HepG2 (cell line): ENCODE measurements at regions not wholly inside any gene's neighbourhood (a gene's known extent, or its start where the extent isn't known, plus 50 kb on each side); places are given as distances from the start of the nearest gene placed in this dataset.

Experiments
- ATAC-seq: fragments of 200-7000 bp; cut with Tn5 transposase; 3 replicates; pipeline ENCODE4 v1.9.1; 2020; ENCODE audit warnings: mild to moderate bottlenecking, moderate library complexity
- BruUV-seq: library from RNA; stranded (reverse); fragments of 400-500 nt; replicated peaks from 2 replicates; lab custom pipeline; 2021; lab: Mats Ljungman, UMichigan
- CTCF ChIA-PET: fragments of 300-600 bp; formaldehyde crosslinking; extraction: SDS; loops from one replicate; lab custom pipeline; 2021; ENCODE audit warnings: low total read pairs, inconsistent platforms, low intra/inter-chr PET ratio; lab: Yijun Ruan, JAX
- POLR2A ChIA-PET: fragments of 350-600 bp; sonication (Branson Sonifier 250); formaldehyde crosslinking; loops from one replicate; lab custom pipeline; 2020; ENCODE audit warnings: antibody characterized with exemption, inconsistent platforms; lab: Yijun Ruan, JAX
- DNase-seq: peaks from one replicate; pipeline ENCODE4 v3.0.0-alpha.2; 2015; ENCODE audit warnings: low spot score
- FAIRE-seq: peaks from 3 replicates; lab custom pipeline; 2011; peaks lifted over from hg19 to GRCh38; lab: Jason Lieb, UNC
- H2AFZ ChIP-seq: one replicate; pipeline ENCODE4 v1.6.1; 2011; ENCODE audit warnings: low read length, inconsistent platforms
- H3K27ac ChIP-seq: fragments of 300-600 bp; 3 replicates; pipeline ENCODE4 v1.8.0; 2011; ENCODE audit warnings: mixed run types, mild to moderate bottlenecking, mixed read lengths, low read length, inconsistent platforms; ENCODE audit not compliant: insufficient read depth; ENCODE audit errors: extremely low read length
- H3K27me3 ChIP-seq, 2 experiments: fragments of 200-600 bp in 1 of 2; 2 replicates in 1 of 2; 3 replicates in 1 of 2; pipeline versions ENCODE4 v1.6.0 to v1.8.0; 2011; ENCODE audit warnings: low read length in 2 of 2, mild to moderate bottlenecking in 2 of 2, moderate library complexity in 2 of 2, inconsistent platforms in 1 of 2; ENCODE audit not compliant: insufficient read depth in 2 of 2, control insufficient read depth in 1 of 2
- H3K36me3 ChIP-seq, 2 experiments: fragments of 200-600 bp in 1 of 2; replicated peaks in 1 of 2; 2 replicates in 1 of 2; 3 replicates in 1 of 2; pipeline versions ENCODE4 v1.5.1 to v1.8.0; 2011; ENCODE audit warnings: low read length in 2 of 2, inconsistent platforms in 1 of 2; ENCODE audit not compliant: insufficient read depth in 2 of 2, control insufficient read depth in 1 of 2
- H3K4me1 ChIP-seq: 2 replicates; pipeline ENCODE4 v1.5.1; 2012; ENCODE audit warnings: low read length, inconsistent platforms; ENCODE audit not compliant: insufficient read depth
- H3K4me2 ChIP-seq: 2 replicates; pipeline ENCODE4 v1.6.0; 2011; ENCODE audit warnings: low read depth, low read length, inconsistent platforms
- H3K4me3 ChIP-seq, 3 experiments: fragments of 200-600 bp in 1 of 3; sonication (generic), shearing (Covaris generic) in 1 of 3; replicated peaks in 1 of 3; 2 replicates each; pipeline ENCODE4 v1.5.1; 2011 to 2016; ENCODE audit warnings: low read length in 3 of 3, inconsistent platforms in 2 of 3, low read depth in 2 of 3, mild to moderate bottlenecking in 2 of 3, control low read depth in 1 of 3, mixed read lengths in 1 of 3; ENCODE audit not compliant: insufficient read depth in 1 of 3
- H3K79me2 ChIP-seq: one replicate; pipeline ENCODE4 v1.6.1; 2011; ENCODE audit warnings: low read length, inconsistent platforms; ENCODE audit not compliant: insufficient read depth
- H3K9ac ChIP-seq: 2 replicates; pipeline ENCODE4 v1.6.0; 2011; ENCODE audit warnings: mild to moderate bottlenecking, low read depth, low read length, inconsistent platforms; ENCODE audit not compliant: insufficient read depth
- H3K9me3 ChIP-seq: 2 replicates; pipeline ENCODE4 v1.5.1; 2012; ENCODE audit warnings: mild to moderate bottlenecking, low read length
- H4K20me1 ChIP-seq: 2 replicates; pipeline ENCODE4 v1.6.0; 2011; ENCODE audit warnings: inconsistent platforms, mild to moderate bottlenecking, low read length, moderate library complexity; ENCODE audit not compliant: insufficient read depth
- AHR ChIP-seq: IDR thresholded peaks from 2 replicates; pipeline ENCODE4 v1.6.1; 2018; ENCODE audit warnings: missing genetic modification reagents, missing compliant biosample characterization
- CAMTA2 ChIP-seq: sonication (generic); formaldehyde crosslinking; IDR thresholded peaks from 2 replicates; pipeline ENCODE4 v1.4.0; 2020; ENCODE audit warnings: mild to moderate bottlenecking, missing genetic modification reagents, borderline replicate concordance
- GABPA ChIP-seq, 2 experiments: IDR thresholded peaks; 2 replicates each; pipeline ENCODE4 v1.6.1; 2011 to 2016; ENCODE audit warnings: low read depth in 2 of 2, low read length in 1 of 2, missing biosample characterization in 1 of 2, missing genetic modification characterization in 1 of 2
- GPN1 ChIP-seq: sonication (generic); formaldehyde crosslinking; IDR thresholded peaks from 2 replicates; pipeline ENCODE4 v1.5.1; 2020; ENCODE audit warnings: missing genetic modification reagents, borderline replicate concordance
- HNRNPLL ChIP-seq: fragments of 200-400 bp; formaldehyde crosslinking; IDR thresholded peaks from 2 replicates; pipeline ENCODE4 v1.6.1; 2017; ENCODE audit warnings: mild to moderate bottlenecking, low read depth, low read length; ENCODE audit not compliant: poor library complexity, severe bottlenecking
- NFE2L1 ChIP-seq: sonication (generic); formaldehyde crosslinking; IDR thresholded peaks from 2 replicates; pipeline ENCODE4 v1.4.0; 2020; ENCODE audit warnings: missing genetic modification reagents, mild to moderate bottlenecking, borderline replicate concordance
- NR3C1 ChIP-seq: sonication (generic); formaldehyde crosslinking; IDR thresholded peaks from 2 replicates; pipeline ENCODE4 v1.4.0; 2020; ENCODE audit warnings: missing genetic modification reagents
- RFX3 ChIP-seq: IDR thresholded peaks from 2 replicates; pipeline ENCODE4 v1.6.1; 2016; ENCODE audit warnings: missing biosample characterization, missing genetic modification reagents
- RFX5 ChIP-seq: IDR thresholded peaks from 2 replicates; pipeline ENCODE4 v1.6.1; 2011; ENCODE audit warnings: low read depth, low read length, improper control_type of control experiment
- SNRNP70 ChIP-seq: fragments of 200-400 bp; formaldehyde crosslinking; IDR thresholded peaks from 2 replicates; pipeline ENCODE4 v1.6.1; 2017; ENCODE audit warnings: mild to moderate bottlenecking, low read depth, low read length, moderate library complexity
- ZBTB21 ChIP-seq: sonication (generic); formaldehyde crosslinking; IDR thresholded peaks from 2 replicates; pipeline ENCODE4 v1.4.0; 2020; ENCODE audit warnings: missing genetic modification reagents
- ZNF460 ChIP-seq: sonication (generic); formaldehyde crosslinking; IDR thresholded peaks from 2 replicates; pipeline ENCODE4 v1.5.1; 2020; ENCODE audit warnings: missing genetic modification reagents, mild to moderate bottlenecking, borderline replicate concordance
- ZNF552 ChIP-seq: sonication (generic); formaldehyde crosslinking; IDR thresholded peaks from 2 replicates; pipeline ENCODE4 v1.9.0; 2022; ENCODE audit warnings: missing genetic modification reagents, mild to moderate bottlenecking, borderline replicate concordance
- ZNF761 ChIP-seq: sonication (generic); formaldehyde crosslinking; conservative IDR thresholded peaks from 2 replicates; pipeline ENCODE4 v1.4.0; 2020; ENCODE audit warnings: mild to moderate bottlenecking, missing genetic modification reagents
- WGBS: methylation state at CpG from one replicate; pipeline ENCODE4 v1.1.6; 2017; ENCODE audit warnings: low lambda C conversion rate; 5-methylcytosine and 5-hydroxymethylcytosine counted together
- in situ Hi-C: cut with HindIII; loops from 2 replicates; pipeline ENCODE4 v1.10.0; 2017; ENCODE audit warnings: low pct_unique_long_range_greater_than_20kb; ENCODE audit not compliant: extremely low pct_ligation_motif_present
- intact Hi-C: fragments of 100-400 bp; cut with micrococcal nuclease; formaldehyde crosslinking; loops from one replicate; pipeline ENCODE4 v1.10.0; 2022; ENCODE audit not compliant: unreplicated experiment
- TF ChIP-seq, protein P1 (sequence below): IDR thresholded peaks from 2 replicates; pipeline ENCODE4 v1.6.1; 2016; ENCODE audit warnings: missing genetic modification reagents, missing compliant biosample characterization
- TF ChIP-seq, protein P2 (sequence below): sonication (generic); formaldehyde crosslinking; IDR thresholded peaks from 2 replicates; pipeline ENCODE4 v1.5.0; 2020; ENCODE audit warnings: missing genetic modification reagents
- TF ChIP-seq, protein P3 (sequence below): sonication (generic); formaldehyde crosslinking; IDR thresholded peaks from 2 replicates; pipeline ENCODE4 v1.4.0; 2020; ENCODE audit warnings: mild to moderate bottlenecking, missing genetic modification reagents
- TF ChIP-seq, protein P4 (sequence below): fragments of 450-650 bp; IDR thresholded peaks from 2 replicates; pipeline ENCODE4 v1.6.1; 2017

DNA sequence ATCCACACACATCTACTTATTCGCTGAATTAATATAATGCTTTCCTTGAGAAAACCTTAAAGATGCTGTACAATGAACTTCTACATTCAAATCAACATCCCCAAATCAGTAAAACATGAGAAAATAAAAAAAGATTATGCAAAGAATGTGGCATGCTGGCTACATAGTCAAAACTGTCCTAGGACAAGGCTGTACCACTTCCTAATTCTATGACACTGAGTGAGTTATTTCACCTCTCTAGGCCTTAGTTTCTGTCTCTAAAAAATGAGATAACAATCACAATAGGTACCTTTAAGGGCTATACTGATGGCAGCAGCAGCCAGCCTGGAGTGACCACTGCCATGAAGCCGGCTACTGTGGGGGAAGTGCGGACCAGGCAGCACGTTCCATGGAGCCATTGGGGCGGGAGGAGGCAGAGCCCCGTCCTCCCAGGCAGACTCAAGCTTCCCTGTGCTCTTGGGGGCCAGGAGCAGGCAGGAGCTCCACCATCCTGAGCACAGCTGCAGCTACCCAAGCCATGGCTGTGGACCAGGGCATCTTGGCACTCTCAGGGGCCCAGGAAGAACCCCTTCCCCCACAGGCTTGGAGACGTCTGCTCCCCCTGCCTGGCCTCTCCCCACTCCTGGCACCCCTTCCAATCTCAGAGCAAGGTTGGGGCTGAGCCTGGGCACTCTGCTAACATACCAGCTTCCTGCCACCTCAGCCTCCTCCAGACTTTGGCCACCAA, 110.2 kb downstream of the ELAPOR2 start:
- DNase-seq (no peak), ATAC-seq (no peak), FAIRE-seq (no peak)
- no peak overlapping the region for H3K9ac ChIP-seq
- no peaks in the 10 kb centered on the region for H3K27me3 ChIP-seq
- H3K4me1 ChIP-seq, result peaks cover 17% of the 10 kb centered on the region
- no peaks in the 10 kb centered on the region for H3K79me2 ChIP-seq
- H3K27ac ChIP-seq, result no peak overlapping the region
- in situ Hi-C loops, result loop anchor here (25.0 kb wide), 1 partner anchor 463 kb away; no protein-coding TSS in a partner anchor
- intact Hi-C loops, result no loop called here
- H2AFZ ChIP-seq, result no peak overlapping the region
- ChIA-PET CTCF (no interaction called here), POLR2A (no interaction called here)
- H3K9me3 ChIP-seq, result no peaks in the 10 kb centered on the region
- WGBS, result 54% methylated on average over 1 of the region's 7 CpGs
- no peak overlapping the region for H3K4me3 ChIP-seq
- no peak overlapping the region for H3K4me2 ChIP-seq
- no TSS peak for BruUV-seq
- no peaks in the 10 kb centered on the region for H3K36me3 ChIP-seq
- H4K20me1 ChIP-seq, result no peaks in the 10 kb centered on the region
- TF ChIP-seq GPN1 (CRISPR knock-in tag) (no peak), RFX5 (no peak), ZNF761 (CRISPR knock-in tag) (no peak), NR3C1 (CRISPR knock-in tag) (no peak), SNRNP70 (no peak), AHR (no peak), RFX3 (CRISPR knock-in tag) (no peak), NFE2L1 (no peak), GABPA (IDR thresholded peaks at IDR 0.05; ENCODE audit: low read depth, low read length) (no peak), GABPA (CRISPR knock-in tag; IDR thresholded peaks at IDR 0.05; ENCODE audit: low read depth) (no peak), ZBTB21 (CRISPR knock-in tag) (no peak), CAMTA2 (CRISPR knock-in tag) (no peak), ZNF460 (no peak), HNRNPLL (no peak), ZNF552 (CRISPR knock-in tag) (no peak)
- TF ChIP-seq, protein P1, sequence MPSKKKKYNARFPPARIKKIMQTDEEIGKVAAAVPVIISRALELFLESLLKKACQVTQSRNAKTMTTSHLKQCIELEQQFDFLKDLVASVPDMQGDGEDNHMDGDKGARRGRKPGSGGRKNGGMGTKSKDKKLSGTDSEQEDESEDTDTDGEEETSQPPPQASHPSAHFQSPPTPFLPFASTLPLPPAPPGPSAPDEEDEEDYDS (CRISPR knock-in tag), result no peak
- TF ChIP-seq, protein P2, sequence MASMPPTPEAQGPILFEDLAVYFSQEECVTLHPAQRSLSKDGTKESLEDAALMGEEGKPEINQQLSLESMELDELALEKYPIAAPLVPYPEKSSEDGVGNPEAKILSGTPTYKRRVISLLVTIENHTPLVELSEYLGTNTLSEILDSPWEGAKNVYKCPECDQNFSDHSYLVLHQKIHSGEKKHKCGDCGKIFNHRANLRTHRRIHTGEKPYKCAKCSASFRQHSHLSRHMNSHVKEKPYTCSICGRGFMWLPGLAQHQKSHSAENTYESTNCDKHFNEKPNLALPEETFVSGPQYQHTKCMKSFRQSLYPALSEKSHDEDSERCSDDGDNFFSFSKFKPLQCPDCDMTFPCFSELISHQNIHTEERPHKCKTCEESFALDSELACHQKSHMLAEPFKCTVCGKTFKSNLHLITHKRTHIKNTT (CRISPR knock-in tag), result no peak
- TF ChIP-seq, protein P3, sequence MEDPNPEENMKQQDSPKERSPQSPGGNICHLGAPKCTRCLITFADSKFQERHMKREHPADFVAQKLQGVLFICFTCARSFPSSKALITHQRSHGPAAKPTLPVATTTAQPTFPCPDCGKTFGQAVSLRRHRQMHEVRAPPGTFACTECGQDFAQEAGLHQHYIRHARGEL (CRISPR knock-in tag), result no peak
- TF ChIP-seq, protein P4, sequence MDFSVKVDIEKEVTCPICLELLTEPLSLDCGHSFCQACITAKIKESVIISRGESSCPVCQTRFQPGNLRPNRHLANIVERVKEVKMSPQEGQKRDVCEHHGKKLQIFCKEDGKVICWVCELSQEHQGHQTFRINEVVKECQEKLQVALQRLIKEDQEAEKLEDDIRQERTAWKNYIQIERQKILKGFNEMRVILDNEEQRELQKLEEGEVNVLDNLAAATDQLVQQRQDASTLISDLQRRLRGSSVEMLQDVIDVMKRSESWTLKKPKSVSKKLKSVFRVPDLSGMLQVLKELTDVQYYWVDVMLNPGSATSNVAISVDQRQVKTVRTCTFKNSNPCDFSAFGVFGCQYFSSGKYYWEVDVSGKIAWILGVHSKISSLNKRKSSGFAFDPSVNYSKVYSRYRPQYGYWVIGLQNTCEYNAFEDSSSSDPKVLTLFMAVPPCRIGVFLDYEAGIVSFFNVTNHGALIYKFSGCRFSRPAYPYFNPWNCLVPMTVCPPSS, result no peak
- TF ChIP-seq, all 625 proteins: peak for 0
